HG02943 (cell line): ENCODE measurements at regions not wholly inside any gene's neighbourhood (a gene's known extent, or its start where the extent isn't known, plus 50 kb on each side); places are given as distances from the start of the nearest gene placed in this dataset.

Source experiments
- ATAC-seq: cut with Tn5 transposase; IDR thresholded peaks from one replicate; pipeline ENCODE4 v1.9.1; 2021; ENCODE audit warnings: mild to moderate bottlenecking, low read depth, moderate library complexity; ENCODE audit not compliant: unreplicated experiment

DNA sequence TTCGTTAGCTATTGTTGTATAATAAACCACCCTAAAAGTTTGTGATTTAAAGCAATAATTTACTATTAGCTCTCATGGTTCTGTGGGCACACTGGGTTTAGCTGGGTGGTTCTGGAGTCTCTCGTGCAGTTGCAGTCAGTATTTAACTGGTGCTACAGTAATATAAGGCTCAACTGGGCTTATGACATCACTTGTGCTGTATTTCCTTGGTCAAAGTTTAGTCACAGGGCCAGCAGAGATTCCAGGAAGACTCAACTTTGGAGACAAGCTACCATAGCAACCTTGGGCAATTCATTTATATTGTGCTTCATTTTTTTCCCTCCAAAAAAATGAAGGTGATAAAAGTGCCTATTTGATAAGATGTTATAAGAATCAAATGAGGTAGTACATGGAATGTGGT lies 204.2 kb upstream of the GUCY1A2 start:
- no peak for ATAC-seq

DNA sequence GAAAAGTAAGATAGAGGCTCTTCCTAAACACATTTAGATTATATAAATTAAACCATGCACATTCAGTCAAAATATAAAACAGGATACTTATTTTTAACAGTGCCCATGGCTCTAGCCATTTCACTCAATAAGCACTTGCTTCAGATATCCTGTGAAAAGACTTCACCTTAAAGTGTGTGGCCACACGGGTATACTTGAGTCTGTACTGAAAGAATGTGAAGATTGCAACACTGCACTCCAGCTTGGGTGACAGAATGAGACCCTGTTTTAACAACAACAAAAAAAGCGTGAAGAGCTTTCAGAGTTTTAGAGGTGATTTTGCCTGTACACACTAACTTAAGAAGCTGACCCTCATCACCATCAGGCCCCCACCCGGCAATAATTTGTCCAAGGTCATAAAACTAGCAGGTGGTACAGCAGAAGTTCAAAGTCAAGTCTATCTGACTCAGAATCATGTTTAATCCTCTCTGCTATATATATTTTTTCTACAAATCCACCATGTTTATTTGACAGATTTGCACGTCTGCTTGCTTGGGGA lies 203.5 kb upstream of the GUCY1A2 start:
- no peak for ATAC-seq

DNA sequence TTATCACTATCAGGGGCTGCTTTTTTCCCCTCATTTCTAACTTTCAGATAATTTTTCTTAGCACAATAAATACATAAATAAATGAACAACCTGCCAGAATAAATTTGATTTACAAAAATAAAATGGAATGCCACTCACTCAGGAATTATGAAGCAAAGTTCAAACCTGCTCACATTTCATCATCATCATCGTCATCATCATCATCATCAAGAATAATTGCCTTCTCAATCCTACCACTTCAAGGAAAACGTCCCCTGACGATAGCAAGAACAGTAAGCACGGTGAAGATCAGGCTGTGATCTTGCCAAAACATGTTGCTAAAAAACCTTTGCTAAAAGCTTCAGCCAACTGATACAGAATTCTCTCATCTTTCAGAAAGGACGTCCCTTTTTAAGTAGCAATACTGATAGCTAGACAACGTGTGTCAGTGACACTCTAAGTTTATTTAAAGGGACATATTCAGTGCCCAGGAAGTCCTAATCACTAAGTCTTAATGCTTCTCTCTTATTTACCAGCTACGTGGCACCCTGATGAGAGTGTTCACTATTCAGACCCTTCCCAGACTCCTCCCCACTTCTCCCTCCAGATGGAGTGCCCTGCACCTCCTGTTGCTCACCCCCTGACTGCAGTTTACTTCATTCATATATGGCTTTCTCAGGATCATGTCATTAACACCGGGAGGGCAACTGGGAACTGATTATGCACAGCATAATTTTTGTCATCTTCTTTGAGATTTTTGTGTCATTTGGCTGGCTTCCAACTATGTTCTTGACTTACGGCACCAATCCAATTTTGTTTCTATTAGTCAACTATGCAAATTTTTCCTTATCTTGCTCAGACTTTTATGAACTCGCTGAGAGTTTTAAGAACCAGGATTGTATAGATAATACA lies 200.1 kb upstream of the GUCY1A2 start:
- ATAC-seq = no peak

DNA sequence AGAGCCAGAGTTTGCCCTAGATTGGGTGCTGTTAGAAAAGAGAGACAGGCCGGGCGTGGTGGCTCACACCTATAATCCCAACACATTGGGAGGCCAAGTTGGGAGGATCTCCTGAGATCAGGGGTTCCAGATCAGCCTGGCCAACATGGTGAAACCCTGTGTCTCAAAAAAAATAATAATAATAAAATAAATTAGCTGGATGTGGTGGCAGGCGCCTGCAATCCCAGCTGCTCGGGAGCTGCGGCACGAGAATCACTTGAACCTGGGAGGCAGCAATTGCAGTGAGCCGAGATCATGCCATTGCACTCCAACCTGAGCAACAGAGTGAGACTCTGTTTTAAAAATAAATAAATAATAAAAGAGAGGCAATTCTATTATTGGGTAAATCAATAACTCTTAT lies 199.2 kb upstream of the GUCY1A2 start:
- ATAC-seq = no peak

DNA sequence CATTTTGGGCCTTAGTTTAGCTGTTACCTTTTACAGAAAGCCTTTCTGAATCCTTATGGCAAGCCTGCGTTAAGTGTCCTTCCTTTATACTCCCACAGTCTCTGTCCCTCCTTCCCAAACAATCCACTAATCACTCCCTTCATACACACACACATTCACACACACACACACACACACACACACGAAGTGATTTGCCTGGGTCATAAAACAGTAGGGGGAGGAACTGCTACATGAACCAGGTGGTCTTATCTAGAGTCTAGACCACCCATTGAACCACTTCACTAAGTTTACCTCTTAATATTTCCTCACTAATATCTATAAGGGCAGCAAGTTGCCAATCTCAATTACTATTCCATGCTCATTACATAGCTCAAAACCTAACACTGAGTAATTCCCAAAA lies 196.7 kb upstream of the GUCY1A2 start:
- ATAC-seq = no peak

DNA sequence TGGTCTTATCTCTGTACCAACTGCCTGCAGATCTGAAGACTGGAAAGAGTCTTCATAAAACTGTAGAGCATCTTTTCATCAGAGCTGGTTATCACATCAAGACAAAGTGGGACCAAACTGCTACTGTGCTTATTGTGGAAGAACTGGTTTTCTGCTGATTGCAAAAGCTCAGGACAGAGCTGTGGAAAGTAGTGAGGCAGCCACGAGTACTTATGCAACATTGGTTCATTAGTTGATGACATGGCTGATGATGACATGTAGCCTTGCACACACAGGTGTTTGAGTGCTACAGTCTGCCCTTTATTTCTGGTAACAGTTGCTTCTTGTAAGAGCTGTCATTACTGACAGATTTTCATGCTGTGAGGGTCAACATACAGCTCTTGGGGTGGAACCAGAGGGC lies 185.4 kb upstream of the GUCY1A2 start:
- ATAC-seq = no peak

DNA sequence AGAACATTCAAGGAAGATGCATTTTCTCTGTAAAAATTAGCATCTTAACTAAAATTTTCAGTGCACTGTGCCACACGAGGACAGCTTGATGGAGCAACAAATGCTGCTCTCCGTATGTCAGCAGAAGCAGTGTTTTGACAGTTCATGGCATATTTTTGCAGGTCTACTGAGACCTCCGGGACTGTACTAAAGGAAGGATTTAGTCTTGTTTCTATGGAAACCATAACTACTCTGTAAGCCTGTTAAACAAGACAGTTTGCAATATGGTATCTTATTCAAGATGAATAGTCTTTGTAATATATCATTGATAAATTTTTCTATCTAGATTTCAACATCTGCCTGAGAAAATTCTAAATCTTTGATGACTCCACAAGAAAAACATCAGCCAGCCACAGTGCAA lies 184.0 kb upstream of the GUCY1A2 start:
- ATAC-seq = no peak

GRCh38 chr11:107198490-107199007 lies 180.3 kb upstream of the GUCY1A2 start:
- no peak for ATAC-seq

DNA sequence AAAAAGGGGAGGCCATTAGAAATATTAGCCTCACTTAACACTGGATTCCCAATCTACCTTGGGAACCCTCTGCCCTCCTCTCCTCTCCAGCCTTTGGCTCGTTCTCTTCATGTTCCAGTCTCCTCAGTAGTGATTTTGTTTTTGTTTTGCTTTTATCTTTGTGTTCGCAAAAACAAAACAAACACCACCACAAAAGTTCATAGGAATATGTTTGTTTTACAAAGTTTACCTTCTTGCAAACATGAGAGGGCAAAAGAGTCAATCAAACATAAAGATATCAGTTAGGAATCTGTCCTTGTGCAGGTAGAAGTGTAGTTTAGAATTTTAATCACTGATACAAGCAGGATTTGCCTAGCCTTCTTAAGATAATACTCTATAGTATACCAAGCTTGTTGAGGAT lies 179.7 kb upstream of the GUCY1A2 start:
- no peak for ATAC-seq

- ATAC-seq = no peak
These were observed 178.5 kb upstream of the GUCY1A2 start for GRCh38 chr11:107196732-107197131.

- no peak for ATAC-seq
These were observed 166.7 kb upstream of the GUCY1A2 start for GRCh38 chr11:107184986-107185385.

DNA sequence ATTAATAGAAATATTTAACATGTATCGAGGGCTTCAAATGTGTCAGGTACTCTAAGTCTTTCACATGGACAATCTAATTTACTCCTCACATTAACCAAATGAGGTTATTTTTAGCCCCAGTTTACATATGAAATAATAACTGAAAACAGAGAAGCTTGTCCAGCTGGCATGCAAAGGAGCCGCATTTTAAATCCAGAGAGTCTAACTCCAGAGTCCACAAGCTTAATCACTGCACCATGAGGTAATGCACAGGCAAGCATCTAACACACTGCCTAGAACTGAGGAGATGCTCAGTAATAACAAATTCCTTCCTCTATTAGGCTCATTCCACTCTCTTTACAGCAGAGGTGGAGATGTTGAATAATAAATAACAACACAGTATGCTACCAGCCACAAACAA lies 165.7 kb upstream of the GUCY1A2 start:
- ATAC-seq = no peak

DNA sequence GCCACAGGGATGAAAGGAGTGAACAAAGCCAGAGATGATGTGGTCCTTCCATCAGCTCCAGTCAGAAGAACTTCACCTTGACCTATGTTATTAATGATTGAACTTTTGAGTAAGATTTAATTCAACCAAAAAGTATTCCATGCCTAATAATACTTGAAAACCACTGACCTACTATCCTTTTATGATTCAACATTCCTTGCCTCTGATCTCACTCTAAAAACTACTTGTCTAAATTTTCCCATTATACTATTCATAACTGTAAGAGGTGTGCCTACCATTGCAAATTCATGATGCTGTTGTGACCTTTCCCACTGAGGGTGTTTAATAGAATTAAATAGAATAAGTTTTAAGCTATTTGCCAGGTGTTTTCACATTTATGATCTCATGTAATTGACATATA lies 164.7 kb upstream of the GUCY1A2 start:
- no peak for ATAC-seq

GRCh38 chr11:107180236-107180635 lies 162.0 kb upstream of the GUCY1A2 start:
- ATAC-seq = no peak

DNA sequence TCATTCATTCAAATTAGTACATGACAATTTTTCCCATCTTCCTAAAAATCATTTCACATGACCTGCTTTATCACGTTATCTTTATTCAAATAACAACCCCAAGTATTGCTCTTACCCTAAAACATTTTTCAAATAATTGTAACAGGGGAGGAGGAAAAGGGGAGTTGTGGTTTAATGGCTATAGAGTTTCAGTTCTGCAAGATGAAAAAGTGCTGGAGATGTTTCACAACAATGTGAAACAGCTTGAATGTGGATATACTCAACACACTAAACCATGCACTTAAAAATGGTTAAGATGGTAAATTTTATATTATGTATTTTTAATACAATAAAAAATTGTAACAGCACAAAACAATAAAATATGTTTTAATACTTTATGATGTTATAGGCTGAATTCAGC lies 161.6 kb upstream of the GUCY1A2 start:
- no peak for ATAC-seq

DNA sequence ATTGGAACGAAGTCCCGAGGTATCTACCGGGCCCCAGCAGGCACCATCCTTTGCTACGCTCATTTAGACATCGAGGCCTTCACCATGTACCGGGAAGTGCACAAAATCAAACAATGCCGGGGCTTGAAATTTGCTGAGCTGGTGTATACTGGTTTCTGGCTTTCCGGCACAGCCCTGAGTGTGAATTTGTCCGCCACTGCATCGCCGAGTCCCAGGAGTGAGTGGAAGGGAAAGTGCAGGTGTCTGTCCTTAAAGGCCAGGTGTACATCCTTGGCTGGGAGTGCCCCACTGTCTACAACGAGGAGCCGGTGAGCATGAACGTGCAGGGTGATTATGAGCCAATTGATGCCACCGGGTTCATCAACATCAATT lies 158.8 kb upstream of the GUCY1A2 start:
- no peak for ATAC-seq

GRCh38 chr11:107176148-107177105 lies 158.2 kb upstream of the GUCY1A2 start:
- ATAC-seq = no peak

GRCh38 chr11:107174856-107175255 lies 156.6 kb upstream of the GUCY1A2 start:
- no peak for ATAC-seq

DNA sequence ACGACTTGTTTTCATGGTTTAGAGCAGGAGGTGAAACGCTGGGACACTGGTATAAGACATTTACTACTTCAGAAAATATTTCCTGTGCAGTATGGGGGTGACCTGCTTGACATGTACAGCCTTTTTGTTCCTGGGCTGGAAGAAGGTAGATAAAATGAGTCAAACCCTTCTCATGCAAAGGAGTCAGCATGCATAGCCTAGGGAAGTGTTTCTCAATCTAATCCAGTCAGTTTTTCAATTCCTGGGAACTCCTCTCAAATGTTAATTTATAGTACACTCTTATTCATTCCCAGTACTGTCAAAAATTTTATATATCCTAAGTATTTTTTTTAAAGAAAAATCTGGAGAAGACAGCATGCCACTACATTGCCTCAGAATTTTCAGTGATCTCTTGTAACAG lies 154.7 kb upstream of the GUCY1A2 start:
- no peak for ATAC-seq

- ATAC-seq = no peak
These were observed 139.5 kb upstream of the GUCY1A2 start for GRCh38 chr11:107157809-107158187.
